Body of pancreas (tissue), 4 donors: ENCODE measurements at regions not wholly inside any gene's neighbourhood (a gene's known extent, or its start where the extent isn't known, plus 50 kb on each side); places are given as distances from the start of the nearest gene placed in this dataset.
"Not testable (repeated sequence)": the region's sequence is repeated elsewhere in the genome, so short reads cannot be mapped to it uniquely, and the experiment has no call there.

Experiments used
- ATAC-seq: fragments of 150-250 bp; one replicate; pipeline ENCODE4 v1.9.1; 2016
- DNase-seq, 4 donors: peaks; one replicate each; pipeline ENCODE4 v3.0.0-alpha.2; 2019
- H3K27ac ChIP-seq, 4 donors: fragments of 200-600 bp; sonication (generic); 1 replicate in 3 of 4; 2 replicates in 1 of 4; pipeline versions ENCODE4 v1.5.1 to v1.6.1; 2016 to 2019; ENCODE audit warnings: mild to moderate bottlenecking in 1 of 4, mixed read lengths in 1 of 4, moderate library complexity in 1 of 4
- H3K27me3 ChIP-seq, 2 donors: fragments of 200-600 bp; sonication (generic); one replicate each; pipeline ENCODE4 v1.6.0; 2016; ENCODE audit warnings: mild to moderate bottlenecking in 1 of 2
- H3K36me3 ChIP-seq, 2 donors: fragments of 200-600 bp; sonication (generic); replicated peaks in 1 of 2; 2 replicates each; pipeline ENCODE4 v1.5.1; 2016; ENCODE audit warnings: low read depth in 2 of 2; ENCODE audit not compliant: insufficient read depth in 1 of 2
- H3K4me1 ChIP-seq: fragments of 200-600 bp; sonication (generic); one replicate; pipeline ENCODE4 v1.6.0; 2016
- H3K4me3 ChIP-seq, 2 donors: fragments of 200-600 bp; sonication (generic); 1 replicate in 1 of 2; 2 replicates in 1 of 2; pipeline ENCODE4 v1.5.1; 2016 to 2019
- H3K9me3 ChIP-seq, 3 donors: fragments of 200-600 bp; sonication (generic); 1 replicate in 2 of 3; 2 replicates in 1 of 3; pipeline ENCODE4 v1.5.1; 2016
- POLR2A ChIP-seq, 3 donors: fragments of 450-650 bp; IDR thresholded peaks; one replicate each; pipeline ENCODE4 v1.6.1; 2016; ENCODE audit warnings: antibody characterized with exemption in 3 of 3, mild to moderate bottlenecking in 2 of 3
- WGBS, 2 donors: methylation state at CpG; one replicate each; pipeline ENCODE4 v1.1.5; 2017; 5-methylcytosine and 5-hydroxymethylcytosine counted together
- intact Hi-C: fragments of 100-400 bp; cut with DNase I; formaldehyde crosslinking; loops from one replicate; pipeline ENCODE4 v1.15.1; 2023
- TF ChIP-seq, protein P1 (sequence below), 7 experiments: fragments of 450-650 bp in 4 of 7; fragments of 200-600 bp in 3 of 7; sonication (generic) in 3 of 7; IDR thresholded peaks; one replicate each; pipeline ENCODE4 v1.5.1; 2016 to 2019; ENCODE audit warnings: antibody characterized with exemption in 7 of 7

DNA sequence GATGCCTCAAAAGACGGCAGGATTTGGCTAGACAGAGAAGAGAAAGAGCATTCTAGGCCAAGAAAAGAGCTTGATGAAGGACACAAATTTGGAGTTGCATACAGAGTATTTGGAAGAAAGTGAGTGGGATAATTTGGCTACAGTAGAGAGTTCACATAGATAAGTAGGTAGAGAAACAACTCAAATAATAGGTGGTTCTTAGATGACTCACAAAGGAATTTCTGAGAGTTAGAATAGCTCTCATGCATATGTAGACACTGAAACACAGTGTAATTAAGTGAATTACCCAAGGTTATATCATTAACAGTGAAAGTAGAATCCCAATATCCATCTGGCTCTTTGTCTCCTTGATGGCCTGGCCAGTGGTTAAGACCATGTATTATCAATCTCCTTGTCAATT lies 228.6 kb upstream of the DDI1 start:
- no peak for ATAC-seq
- TF ChIP-seq, protein P1, sequence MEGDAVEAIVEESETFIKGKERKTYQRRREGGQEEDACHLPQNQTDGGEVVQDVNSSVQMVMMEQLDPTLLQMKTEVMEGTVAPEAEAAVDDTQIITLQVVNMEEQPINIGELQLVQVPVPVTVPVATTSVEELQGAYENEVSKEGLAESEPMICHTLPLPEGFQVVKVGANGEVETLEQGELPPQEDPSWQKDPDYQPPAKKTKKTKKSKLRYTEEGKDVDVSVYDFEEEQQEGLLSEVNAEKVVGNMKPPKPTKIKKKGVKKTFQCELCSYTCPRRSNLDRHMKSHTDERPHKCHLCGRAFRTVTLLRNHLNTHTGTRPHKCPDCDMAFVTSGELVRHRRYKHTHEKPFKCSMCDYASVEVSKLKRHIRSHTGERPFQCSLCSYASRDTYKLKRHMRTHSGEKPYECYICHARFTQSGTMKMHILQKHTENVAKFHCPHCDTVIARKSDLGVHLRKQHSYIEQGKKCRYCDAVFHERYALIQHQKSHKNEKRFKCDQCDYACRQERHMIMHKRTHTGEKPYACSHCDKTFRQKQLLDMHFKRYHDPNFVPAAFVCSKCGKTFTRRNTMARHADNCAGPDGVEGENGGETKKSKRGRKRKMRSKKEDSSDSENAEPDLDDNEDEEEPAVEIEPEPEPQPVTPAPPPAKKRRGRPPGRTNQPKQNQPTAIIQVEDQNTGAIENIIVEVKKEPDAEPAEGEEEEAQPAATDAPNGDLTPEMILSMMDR (IDR thresholded peaks at IDR 0.05) = no peak
- no peak for TF ChIP-seq POLR2A (IDR thresholded peaks at IDR 0.05)
- Histone ChIP-seq H3K27me3 (no peaks in the 10 kb centered on the region), H3K4me3 (no peak overlapping the region), H3K27ac (peak overlapping the region in 2 of 4 donors; percentile 7 to 42), H3K4me1 (peaks cover 21% of the 10 kb centered on the region), H3K36me3 (no peaks in the 10 kb centered on the region), H3K9me3 (no peaks in the 10 kb centered on the region)
- no peak for DNase-seq
- WGBS, 2 donors = 58 to 60% methylated on average over 1 of the region's 1 CpG
- intact Hi-C loops = no loop called here

DNA sequence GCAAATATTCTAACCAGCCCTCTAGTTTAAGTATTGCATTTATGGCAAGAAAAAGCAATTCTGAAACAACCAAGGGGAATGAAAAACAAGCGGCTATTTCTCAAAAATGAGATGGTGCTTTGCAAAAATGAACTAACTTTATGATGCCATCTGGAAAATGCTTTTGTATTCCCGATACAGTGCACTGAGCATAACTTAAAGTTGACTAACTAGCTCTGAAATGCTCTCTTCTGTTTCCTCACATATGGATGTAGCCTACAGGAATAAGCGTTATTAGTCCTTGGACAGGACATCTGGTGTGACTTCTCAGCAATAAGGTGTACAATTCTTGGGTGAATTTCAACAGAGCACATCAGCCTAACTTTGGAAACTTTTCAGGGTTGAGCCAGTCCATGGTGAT lies 228.2 kb upstream of the DDI1 start:
- DNase-seq (no peak), ATAC-seq (no peak)
- Histone ChIP-seq H3K4me1 (peaks cover 21% of the 10 kb centered on the region), H3K4me3 (no peak overlapping the region), H3K9me3 (no peaks in the 10 kb centered on the region), H3K27me3 (no peaks in the 10 kb centered on the region), H3K36me3 (no peaks in the 10 kb centered on the region), H3K27ac (no peak overlapping the region)
- intact Hi-C loops = no loop called here
- TF ChIP-seq, protein P1 (IDR thresholded peaks at IDR 0.05) = no peak
- TF ChIP-seq POLR2A (IDR thresholded peaks at IDR 0.05) = no peak
- 90 to 92% methylated on average over 3 of the region's 3 CpGs for WGBS, 2 donors

DNA sequence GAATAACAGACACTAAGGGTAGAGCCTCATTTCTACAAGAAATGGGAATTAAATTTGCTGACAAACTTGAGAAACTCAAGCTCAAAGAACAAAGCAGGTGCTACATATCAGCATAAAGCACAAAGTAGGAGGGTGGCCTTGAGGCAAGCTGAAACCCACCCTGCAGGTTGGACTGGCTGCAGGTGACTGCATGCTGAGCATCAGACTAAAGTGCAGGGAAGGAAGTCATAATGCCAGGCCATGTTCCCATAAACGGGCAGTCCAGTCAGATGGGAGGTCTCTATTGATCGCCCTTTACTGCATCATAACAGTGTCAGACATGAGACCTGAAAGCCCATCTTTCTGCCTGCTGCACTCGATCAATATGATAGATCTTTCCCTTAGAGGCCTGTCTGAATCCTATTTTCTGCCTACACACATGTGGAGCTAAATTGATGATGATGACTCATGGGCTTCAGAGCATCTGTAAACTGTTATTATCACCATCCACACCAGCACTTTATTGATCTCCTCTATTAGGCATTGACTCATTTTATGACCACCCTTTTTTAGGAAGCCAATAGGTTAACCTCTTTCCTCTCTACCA lies 224.5 kb upstream of the DDI1 start:
- WGBS, 2 donors = 62 to 68% methylated on average over 3 of the region's 3 CpGs
- TF ChIP-seq, protein P1 (IDR thresholded peaks at IDR 0.05) = no peak
- no peak for TF ChIP-seq POLR2A (IDR thresholded peaks at IDR 0.05)
- no peak overlapping the region for H3K27ac ChIP-seq
- intact Hi-C loops = no loop called here
- no peaks in the 10 kb centered on the region for H3K9me3 ChIP-seq
- H3K36me3 ChIP-seq = no peaks in the 10 kb centered on the region
- ATAC-seq (no peak), DNase-seq (no peak)
- no peaks in the 10 kb centered on the region for H3K27me3 ChIP-seq
- no peak overlapping the region for H3K4me3 ChIP-seq
- no peaks in the 10 kb centered on the region for H3K4me1 ChIP-seq

DNA sequence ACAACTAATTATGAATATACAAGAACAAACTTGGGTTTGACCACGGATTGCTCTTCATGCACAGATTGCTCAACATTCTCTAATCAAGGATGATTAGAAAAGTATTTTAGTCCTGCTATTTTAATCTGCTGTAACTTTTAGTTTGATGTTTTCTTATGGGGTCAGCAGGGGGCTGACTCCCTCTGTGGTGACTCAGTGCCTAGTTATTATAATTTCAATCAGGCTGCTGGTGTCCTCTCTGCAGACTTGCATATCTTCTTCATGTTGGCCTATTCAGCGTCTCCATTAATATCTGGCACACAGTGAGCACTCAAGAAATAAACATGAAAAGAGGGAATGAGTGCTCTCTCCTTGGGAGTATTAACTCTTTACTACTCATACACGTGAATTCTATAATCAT lies 223.8 kb upstream of the DDI1 start:
- H3K9me3 ChIP-seq = no peaks in the 10 kb centered on the region
- intact Hi-C loops = no loop called here
- H3K4me1 ChIP-seq = no peaks in the 10 kb centered on the region
- WGBS, 2 donors = 77 to 79% methylated on average over 3 of the region's 3 CpGs
- no peak overlapping the region for H3K4me3 ChIP-seq
- no peaks in the 10 kb centered on the region for H3K27me3 ChIP-seq
- TF ChIP-seq, protein P1 (IDR thresholded peaks at IDR 0.05) = no peak
- no peak for TF ChIP-seq POLR2A (IDR thresholded peaks at IDR 0.05)
- H3K27ac ChIP-seq = no peak overlapping the region
- DNase-seq = no peak
- H3K36me3 ChIP-seq = no peaks in the 10 kb centered on the region
- ATAC-seq = no peak

- H3K4me1 ChIP-seq, intact Hi-C loops, H3K27me3 ChIP-seq, DNase-seq, H3K36me3 ChIP-seq, H3K4me3 ChIP-seq, H3K27ac ChIP-seq, H3K9me3 ChIP-seq, ATAC-seq: not testable (repeated sequence)
- 87 to 100% methylated on average over 1 to 8 of the region's 8 CpGs for WGBS, 2 donors
These were observed 216.1 kb upstream of the DDI1 start for GRCh38 chr11:103820345-103820744.
